ENCODE measurements at regions not wholly inside any gene's neighbourhood (a gene's known extent, or its start where the extent isn't known, plus 50 kb on each side); places are given as distances from the start of the nearest gene placed in this dataset.

DNA sequence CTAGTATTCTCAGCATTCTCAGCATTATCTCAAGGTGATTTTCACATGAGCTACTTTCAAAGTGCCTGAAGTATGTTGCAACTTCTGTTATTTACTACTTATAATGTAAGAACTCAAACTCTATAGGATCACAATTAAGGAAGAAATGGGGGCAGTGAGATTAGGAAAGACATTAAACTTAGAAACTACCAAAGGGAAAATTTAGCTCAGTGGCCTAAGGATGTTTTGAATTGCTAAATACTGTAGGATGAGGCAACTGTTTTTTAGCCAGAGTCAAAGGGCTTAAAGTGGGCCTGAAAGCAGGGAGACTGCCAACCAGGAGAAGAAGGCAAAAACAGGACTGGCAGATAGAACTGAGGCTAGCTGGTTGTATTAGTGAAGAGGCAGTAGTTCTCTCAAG lies 55.5 kb upstream of the MBNL1 start:
- TF ChIP-seq, protein P1, sequence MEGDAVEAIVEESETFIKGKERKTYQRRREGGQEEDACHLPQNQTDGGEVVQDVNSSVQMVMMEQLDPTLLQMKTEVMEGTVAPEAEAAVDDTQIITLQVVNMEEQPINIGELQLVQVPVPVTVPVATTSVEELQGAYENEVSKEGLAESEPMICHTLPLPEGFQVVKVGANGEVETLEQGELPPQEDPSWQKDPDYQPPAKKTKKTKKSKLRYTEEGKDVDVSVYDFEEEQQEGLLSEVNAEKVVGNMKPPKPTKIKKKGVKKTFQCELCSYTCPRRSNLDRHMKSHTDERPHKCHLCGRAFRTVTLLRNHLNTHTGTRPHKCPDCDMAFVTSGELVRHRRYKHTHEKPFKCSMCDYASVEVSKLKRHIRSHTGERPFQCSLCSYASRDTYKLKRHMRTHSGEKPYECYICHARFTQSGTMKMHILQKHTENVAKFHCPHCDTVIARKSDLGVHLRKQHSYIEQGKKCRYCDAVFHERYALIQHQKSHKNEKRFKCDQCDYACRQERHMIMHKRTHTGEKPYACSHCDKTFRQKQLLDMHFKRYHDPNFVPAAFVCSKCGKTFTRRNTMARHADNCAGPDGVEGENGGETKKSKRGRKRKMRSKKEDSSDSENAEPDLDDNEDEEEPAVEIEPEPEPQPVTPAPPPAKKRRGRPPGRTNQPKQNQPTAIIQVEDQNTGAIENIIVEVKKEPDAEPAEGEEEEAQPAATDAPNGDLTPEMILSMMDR (IDR thresholded peaks at IDR 0.05) = no peak
- TF ChIP-seq POLR2A (IDR thresholded peaks at IDR 0.05) (no peak), POLR2AphosphoS5 (IDR thresholded peaks at IDR 0.05) (no peak)

Measured in gastroesophageal sphincter (tissue), 3 donors.